Right renal pelvis (tissue), 4 donors: ENCODE measurements at regions not wholly inside any gene's neighbourhood (a gene's known extent, or its start where the extent isn't known, plus 50 kb on each side); places are given as distances from the start of the nearest gene placed in this dataset.
"Not testable (repeated sequence)": the region's sequence is repeated elsewhere in the genome, so short reads cannot be mapped to it uniquely, and the experiment has no call there.

Experiments
- DNase-seq, 4 donors: peaks; one replicate each; pipeline ENCODE4 v3.0.0-alpha.2; 2013; ENCODE audit warnings: low read depth in 4 of 4, low spot score in 3 of 4, missing footprints in 1 of 4

DNA sequence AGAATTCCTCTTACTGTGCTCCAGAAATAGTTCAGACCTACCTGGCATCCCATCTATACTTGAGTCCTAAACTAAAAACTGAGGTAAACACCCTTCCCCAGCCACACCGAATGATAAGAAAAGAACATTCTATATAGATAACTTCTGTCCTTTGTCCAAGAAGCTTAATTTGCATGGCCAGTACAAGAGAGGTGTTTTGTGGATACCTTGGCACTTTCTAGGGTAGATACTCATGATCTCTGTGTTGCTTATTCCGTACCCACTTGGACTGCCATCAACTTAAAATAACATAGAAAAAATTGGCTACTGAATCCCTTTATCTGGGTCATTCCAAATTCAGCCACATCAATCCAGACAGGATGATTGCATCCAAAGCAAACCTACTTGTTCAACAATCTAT, 1050.4 kb downstream of the STIM2 start:
- no peak for DNase-seq

DNA sequence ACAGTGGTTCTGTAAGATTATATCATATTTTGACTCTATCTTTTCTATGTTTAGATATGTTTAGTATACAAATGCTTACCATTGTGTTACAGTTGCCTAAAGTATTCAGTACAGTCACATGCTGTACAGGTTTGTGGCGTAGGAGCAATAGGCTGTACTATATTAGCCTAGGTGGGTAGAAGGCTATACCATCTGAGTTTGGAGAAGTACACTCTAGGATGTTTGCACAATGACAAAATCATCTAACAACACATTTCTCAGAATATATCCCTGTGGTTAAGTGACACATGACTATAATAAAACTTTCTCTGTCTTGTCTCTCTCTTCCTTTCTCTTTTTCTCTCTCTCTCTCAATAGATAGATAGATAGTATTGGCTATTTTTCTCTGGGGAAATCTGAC, 1053.1 kb downstream of the STIM2 start:
- no peak for DNase-seq

DNA sequence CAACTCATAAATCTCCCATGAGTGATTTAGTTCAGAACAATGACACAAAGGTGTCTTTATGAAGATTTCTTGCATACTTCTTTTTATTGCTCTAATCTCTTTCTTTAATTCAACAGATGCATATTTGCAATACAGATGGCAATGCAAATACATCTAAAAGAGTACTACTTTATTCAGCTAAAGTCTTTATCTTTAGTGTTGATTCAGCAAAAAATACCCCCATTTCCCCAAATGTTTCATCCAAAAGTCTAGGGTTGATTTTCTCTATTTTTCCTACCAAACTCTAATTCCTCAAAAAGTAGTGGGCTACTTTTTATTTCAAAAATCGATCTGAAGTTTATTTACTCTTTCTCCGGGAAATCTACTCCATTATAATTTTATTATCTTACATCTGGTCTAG, 1055.2 kb downstream of the STIM2 start:
- DNase-seq = no peak

DNA sequence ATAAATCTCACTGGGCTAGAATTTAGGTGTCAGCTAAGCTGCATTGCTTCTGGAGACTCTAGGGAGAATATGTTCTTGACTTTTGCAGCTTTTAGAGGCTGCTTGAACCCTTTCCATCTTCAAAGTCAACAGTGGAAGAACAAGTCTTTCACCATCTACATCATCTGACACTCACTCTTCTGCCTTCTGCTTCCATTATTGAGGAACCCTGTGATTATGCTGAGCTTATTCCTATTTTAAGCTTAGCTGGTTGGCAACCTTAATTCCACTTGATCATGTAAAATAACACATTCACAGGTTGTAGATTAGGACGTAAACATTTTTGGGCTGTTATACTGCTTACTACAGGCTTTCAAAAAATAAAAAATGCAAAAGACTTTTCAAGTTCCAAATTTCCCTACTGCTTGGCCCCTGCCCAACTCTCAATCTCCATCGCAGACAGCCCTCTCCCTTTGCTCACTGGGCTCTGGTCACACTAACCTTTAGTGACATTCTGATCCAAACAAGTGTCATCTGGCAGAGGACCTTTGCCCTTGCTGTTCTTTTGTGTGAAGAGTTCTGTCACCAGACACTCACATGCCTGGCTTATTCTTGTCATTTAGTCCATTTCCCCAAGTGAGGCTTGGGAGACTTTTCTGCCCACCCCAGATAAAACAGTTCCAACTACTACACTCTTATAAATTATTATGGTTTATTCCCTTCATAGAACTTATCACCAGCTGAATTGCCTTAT, 1056.0 kb downstream of the STIM2 start:
- DNase-seq = no peak

DNA sequence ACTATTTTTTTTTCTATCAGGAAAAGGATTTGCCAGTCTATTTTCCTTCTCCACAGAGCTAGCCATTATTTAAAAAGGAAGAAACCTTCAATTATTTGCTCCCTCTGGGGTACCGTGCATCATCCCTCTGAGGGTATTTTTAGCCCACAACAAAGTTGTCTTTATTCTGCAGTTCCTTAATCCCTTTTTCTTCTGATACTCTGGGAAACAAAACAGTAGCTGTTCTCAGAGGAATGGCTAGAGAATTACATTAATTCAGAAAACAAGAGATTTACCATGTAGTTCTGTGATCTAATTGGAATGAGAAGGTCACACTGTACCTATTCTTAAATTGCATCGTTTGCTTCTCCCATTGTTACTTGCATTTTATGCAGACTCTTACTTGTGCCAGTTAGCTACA, 1056.7 kb downstream of the STIM2 start:
- DNase-seq = no peak

DNA sequence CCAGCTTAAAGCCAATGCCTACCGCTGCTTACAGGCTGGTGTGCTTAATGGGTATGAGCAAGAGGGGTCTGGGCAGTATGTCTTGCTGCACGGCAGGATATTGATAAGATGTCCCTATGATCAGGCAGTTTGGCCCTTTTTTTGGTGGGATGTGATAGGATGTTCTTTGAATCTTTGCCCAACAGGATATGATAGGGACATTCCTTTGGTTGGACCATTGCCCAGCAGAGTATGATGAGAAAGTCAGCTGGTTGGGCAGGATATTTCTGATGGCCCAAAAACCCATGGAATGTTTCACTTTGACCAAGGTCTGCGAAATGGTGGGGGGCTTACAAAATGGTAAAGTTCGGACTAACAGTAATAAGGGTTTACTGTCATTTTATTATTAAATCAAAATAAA, 1060.6 kb downstream of the STIM2 start:
- no peak for DNase-seq

DNA sequence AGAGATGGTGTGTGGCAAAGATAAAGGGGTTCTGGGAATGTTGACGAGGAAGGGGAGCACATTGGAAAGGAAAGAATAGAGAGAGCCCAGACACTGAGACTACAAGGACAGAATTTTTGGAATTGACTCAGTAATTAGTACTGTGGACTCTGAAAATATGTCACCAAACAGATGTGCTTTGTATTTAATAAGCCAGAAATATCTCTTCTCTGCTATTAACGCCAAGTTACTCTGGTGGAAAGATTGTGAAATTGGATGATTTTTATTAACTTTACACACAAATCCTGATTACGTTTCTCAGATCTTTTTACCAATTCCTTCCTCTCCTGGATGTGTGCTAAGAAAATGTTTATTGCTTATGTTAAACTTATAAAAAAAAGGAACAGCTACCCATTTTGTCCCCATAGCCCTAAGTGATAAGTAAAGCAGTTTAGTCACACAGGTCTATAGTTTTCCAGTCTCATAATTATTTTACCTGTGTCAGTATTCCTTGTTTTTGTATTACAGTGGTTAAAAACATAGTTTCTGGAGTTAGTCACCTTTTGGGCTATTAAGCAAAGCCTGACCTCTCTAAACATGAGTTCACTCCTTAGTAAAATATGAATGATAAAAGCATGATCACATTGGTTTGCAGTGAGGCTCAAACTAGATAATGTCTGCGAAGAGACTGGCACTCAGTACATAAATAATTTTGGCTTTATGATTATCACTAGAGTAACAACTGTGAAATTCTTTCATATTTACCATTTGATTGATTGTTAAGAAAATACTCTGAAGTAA, 1068.3 kb downstream of the STIM2 start:
- DNase-seq = no peak

DNA sequence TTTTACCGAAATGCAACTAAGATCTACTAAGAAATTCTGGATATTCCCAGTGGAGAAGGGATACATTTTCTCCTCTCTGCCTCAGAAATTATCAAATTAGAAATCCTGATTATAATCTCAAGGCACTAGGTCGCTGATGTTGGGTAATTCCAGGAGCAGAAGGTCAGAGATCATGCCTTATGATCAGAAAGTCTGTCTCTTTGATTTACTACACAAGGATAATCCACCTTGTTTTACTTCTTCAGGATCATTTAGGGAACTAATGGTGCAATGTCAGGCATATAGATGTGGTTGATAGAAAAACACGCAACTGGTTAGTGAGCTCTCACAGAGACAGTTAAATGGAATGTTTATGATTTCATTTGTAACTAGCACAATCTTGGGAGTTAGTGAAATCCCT, 1069.7 kb downstream of the STIM2 start:
- DNase-seq = no peak

DNA sequence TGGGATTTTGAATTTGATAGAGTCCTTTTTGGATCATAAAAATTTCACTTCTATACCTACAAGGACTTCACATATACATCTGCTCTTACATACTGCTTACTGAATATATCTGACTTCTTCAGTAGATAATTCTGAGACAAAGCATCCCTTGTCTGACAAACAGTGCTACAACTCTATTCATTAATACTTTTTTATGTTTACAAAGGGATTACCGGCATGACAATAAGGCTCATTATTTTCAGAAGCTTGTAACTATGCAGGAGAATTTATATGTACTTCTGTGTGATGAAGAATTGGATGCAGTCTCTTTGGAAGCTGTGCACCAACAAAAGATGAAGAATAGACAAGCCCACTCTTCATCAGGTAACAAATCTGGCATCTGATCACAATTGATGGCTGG, 1070.3 kb downstream of the STIM2 start:
- no peak for DNase-seq

DNA sequence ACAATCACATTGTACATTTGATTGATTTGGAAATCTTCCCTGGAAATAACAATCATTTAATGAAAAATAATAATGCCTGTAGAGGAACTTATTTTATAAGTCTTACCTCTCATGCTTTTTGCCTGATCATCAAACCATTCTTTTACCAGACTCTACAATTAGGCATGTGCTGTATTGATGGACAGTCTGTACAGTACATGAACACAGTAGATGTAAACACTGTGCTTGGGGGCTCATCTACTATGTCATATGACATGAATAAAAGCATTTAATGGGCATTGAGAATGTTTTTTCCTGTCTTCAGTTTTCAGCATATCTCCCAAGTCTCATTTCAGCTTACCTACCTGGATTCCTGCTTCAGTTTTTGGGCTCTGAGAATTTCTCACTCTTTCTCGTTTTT, 1070.9 kb downstream of the STIM2 start:
- no peak for DNase-seq

DNA sequence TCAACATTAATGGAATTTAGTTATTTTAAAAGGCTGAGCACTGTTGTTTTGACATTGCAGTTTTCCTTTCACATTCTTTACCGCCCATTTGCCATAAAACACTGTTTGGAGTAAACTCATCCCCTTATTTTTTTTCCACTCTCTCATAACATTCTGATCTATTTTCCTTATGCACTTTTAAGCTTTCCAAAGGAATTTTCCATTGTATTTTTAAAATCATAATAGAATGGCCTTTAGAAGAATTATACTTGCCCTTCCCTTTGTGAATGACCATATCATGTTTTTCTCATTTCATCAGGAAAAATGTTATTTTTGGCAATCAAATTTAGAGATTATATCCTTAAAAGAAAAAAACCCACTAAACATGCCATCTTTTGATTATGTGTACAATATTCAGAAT, 1074.2 kb downstream of the STIM2 start:
- DNase-seq = no peak

DNA sequence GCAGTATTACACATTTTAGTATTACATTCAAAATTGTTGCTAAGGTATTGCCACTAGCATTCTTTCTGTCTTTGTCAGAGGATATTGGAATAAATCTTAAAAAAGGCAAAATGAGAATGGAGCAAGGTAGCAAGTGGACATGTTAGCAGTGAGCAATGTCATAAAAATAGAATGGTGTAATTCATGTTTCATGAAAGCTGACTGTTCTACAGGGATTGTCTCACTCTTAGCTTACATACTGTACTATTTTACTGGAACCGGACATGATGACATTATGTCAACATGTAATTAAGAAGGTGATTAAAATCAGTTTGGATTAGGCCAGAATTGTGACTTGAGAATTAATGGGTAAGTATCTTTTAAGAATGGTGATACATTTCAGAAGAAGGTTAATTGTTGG, 1086.2 kb downstream of the STIM2 start:
- no peak for DNase-seq

DNA sequence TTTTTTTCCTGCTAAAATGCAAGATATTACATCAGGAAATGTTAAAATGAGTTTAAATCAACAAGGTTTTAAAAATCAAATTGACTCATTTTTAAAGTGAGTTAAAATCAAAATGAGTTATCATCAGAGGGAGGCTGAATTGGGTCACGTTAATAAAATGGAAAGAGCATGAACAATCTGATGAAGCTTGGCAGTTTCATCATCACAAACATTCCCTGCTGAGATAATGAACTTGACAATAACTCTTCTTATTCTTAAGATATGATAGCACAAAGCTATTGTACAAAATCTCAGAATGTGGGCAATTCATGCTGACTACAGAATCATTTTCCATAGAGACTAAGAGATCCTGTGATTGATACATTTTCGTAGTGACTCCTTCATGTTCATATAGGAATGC, 1086.7 kb downstream of the STIM2 start:
- DNase-seq = no peak

DNA sequence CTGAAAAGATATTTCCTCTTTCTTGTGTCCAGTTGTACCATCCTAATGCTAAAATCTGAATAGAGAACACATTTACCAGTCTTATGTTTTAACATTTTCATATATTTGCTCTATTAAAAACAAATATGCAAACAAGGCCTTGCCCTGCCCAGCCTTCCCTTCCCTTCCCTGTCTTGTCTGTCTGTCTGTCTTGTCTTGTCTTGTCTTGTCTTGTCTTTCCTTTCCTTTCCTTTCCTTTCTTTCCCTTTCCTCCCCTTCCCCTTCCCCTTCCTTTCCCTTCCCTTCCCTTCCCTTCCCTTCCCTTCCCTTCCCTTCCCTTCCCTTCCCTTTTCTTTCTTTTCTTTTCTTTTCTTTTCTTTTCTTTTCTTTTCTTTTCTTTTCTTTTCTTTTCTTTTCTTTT, 1103.5 kb downstream of the STIM2 start:
- no peak for DNase-seq

DNA sequence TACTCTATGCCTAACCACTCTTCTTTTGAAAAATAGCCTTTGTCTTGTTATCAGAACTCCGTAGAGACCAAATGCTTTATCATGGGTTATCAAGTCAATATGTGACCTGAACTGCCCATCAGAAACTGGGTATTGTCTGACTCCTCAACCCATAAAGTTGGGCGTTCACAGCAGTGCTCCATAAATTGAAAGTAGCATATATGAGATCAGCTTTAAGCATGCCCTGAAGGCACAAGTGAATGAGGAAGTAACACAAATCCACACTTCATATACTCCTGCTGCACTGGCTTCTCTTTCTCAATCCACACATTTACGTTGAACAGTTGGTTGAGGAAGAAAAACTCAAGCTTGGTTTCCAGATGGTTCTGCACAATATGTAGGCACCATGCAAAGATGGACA, 1106.0 kb downstream of the STIM2 start:
- no peak for DNase-seq

DNA sequence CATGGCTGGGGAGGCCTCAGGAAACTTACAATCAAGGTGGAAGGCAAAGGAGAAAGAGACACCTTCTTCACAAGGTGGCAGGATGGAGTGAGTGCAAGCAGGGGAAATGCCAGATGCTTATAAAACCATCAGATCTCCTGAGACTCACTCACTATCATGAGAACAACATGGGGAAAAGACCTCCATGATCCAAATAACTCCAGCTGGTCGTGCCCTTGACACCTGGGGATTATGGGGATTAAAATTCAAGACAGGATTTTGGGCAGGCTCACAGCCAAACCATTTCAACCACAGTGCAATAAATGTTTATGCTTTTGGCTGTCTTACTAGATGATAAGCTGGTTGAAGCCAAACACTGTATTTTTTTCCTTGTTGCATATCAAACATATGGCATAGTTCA, 1112.4 kb downstream of the STIM2 start:
- no peak for DNase-seq

DNA sequence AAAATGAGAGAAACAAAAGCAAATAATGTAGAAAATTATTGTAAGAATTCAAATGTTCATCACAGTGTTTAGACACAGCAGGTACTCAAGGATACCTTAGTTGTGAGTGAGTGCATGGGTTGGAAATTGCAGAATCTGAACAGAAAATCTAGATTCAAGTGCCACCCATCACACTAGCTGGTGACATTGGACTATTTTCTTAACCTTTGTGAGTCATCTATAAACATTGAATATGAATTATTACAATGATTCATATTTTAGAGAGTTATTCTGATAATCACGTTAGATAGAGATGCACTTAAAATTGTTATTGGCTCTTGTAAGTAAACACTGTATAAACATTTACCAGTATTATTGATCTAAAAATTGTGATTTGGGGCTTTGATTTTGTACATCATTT, 1113.1 kb downstream of the STIM2 start:
- no peak for DNase-seq

DNA sequence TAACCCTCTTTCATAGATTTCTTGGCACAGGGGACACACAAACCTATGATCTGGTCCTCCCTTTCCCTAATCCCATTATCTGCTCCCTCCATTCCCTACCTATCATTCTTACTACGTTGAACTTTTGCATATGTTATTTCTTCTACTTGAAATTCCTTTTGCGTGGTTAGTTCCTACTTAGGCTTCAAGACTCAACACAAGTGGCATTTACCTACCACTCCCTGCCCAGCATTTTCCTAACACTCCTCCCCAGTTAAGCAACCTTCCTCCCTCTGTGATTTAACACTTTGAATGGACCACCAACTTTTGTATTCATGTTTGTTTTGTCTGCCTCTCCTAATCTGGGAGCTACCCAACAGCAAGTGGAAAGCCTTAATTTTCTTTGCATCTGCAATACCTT, 1113.7 kb downstream of the STIM2 start:
- DNase-seq = no peak

DNA sequence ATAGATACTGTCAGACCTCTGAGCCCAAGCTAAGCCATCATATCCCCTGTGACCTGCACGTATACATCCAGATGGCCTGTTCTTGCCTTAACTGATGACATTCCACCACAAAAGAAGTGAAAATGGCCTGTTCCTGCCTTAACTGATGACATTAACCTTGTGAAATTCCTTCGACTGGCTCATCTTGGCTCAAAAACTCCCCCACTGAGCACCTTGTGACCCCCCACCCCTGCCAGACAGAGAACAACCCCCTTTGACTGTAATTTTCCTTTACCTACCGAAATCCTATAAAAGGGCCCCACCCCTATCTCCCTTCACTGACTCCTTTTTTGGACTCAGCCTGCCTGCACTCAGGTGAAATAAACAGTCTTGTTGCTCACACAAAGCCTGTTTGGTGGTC, 1114.2 kb downstream of the STIM2 start:
- DNase-seq = not testable (repeated sequence)

DNA sequence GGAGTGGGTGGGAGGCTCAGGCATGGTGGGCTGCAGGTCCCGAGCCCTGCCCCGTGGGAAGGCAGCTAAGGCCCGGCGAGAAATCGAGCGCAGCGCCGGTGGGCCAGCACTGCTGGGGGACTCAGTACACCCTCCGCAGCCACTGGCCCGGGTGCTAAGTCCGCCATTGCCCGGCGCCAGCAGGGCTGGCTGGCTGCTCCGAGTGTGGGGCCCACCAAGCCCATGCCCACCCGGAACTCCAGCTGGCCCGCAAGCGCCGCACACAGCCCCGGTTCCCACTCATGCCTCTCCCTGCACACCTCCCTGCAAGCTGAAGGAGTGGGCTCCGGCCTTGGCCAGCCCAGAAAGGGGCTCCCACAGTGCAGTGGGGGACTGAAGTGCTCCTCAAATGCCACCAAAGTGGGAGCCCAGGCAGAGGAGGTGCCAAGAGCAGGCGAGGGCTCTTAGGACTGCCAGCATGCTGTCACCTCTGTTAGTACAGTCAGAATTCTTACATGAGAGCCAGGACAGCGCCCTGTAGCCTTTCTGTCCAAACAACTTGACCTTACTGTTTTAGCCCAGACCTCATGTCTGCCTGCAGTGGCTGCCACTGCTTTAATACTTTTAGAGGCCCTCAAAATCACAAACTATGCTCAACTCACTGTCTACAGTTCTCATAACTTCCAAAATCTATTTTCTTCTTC, 1117.9 kb downstream of the STIM2 start:
- not testable (repeated sequence) for DNase-seq

DNA sequence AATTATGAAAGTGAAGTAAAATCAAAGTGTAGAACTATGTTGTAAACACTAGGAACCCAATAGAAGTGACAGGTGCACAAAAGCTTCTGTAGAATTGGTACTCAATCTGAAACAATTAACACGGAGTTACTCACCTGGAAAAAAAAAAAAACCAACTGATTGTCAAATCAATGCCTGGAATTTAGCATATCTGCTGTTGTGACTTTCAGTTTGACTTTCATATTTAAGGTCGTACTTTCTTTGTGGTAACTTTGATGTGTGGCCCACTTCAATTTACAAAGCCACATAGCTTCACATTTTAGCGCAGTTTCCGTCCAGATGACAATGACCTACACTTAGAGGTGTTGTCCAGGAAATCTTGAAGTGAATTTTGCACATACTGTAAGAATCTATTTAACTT, 1124.9 kb downstream of the STIM2 start:
- no peak for DNase-seq

DNA sequence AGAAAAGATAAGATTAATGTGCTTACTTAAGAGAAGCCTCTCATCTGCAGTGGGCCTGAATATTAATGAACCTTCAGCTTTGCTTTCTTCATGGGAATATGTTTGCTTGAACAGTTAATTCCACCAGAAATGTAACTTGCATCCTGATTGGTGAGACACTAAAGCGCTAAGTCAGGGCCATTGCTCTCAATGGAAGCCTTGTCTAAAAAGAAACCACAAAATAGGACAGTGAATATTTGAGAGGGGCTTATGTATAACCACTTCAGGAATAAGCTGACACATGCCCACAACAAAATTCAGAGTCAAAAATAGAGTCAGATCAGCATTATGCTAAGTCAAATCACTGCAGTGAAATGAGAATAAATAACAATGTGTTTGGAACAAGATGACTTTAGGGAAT, 1125.8 kb downstream of the STIM2 start:
- DNase-seq = no peak
